Activated CD8-positive, alpha-beta memory T cell treated with anti-CD3 and anti-CD28 coated beads for 48 hours (primary cell): ENCODE measurements at regions not wholly inside any gene's neighbourhood (a gene's known extent, or its start where the extent isn't known, plus 50 kb on each side); places are given as distances from the start of the nearest gene placed in this dataset.
"Not testable (repeated sequence)": the region's sequence is repeated elsewhere in the genome, so short reads cannot be mapped to it uniquely, and the experiment has no call there.

ENCODE experiments used
- DNase-seq, 3 experiments: peaks; one replicate each; pipeline ENCODE4 v3.0.0-alpha.2; 2020; ENCODE audit warnings: low read depth in 2 of 3, low spot score in 2 of 3

DNA sequence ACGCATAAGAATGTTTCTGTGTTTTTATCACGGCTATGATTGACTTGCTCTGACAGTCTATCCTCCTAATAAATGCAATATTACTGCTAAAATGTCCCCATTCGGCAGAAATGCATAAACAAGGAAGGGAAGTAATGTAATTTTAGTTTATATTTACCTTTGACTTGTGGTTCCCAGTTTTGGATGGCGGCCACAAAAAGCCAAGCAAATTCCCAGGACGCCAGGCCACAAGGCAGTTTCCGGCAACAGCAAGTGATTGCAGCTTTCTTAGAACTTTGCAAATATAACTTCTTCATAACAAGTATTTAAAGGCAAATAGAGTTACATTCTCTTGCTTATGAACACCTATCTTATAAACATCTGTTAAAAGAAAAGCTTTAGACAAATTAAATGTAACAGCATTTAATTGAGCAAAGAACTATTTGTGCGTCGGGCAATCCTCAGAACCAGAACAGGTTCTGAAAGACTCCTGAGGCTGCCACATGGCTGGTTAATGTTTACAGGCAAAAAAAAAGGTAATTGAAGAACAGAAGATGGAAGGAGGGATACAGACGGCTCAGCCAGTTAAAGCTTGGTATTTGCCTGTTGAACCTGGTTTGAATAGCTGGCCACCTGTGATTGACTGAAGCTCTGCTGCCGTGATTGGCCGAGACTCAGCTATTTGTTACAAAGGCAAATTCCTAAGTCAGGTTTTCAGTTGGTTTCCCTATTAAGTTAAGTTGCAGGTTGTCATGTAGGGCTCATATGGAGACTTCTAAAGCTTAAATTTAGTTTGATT is 80.8 kb downstream of the C21orf91 start:
- DNase-seq = no peak

DNA sequence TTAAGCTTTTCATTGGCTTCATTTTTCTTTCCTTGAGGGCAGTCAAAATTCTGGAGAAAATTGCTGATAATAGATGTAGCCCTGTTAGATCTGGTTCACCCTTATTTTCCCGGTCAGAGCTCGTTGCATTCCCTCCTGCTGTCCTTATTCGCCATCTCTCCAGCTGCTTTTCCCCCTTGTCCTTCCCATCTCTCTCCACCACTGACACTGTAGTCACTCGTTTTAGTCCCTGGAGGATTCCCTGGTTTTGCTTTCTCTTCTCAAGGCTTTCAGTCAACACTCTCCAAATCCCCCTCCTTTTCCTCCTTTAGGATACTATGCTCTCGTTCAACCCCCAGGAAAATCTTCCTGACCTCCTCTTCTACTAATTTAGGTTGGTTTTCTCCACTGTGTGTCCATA is 83.1 kb downstream of the C21orf91 start:
- no peak for DNase-seq

DNA sequence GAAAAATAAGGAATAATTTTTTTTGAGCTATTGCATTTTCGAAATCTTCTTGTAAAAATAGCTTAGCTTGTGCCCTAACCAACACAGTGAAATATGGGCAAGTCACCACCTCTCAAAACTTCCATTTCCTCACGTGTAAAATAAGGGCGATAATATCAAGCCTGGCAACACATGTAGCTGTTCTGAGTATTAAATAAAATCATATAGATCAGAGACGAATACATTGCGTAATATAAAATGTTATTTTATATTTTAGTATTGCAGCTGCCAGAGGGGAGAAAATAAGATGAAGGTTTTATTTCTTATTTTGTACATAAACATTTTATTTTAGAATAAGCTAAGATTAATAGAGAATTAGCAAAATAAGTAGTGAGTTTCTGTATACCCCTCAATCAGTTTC is 85.9 kb downstream of the C21orf91 start:
- DNase-seq = no peak

DNA sequence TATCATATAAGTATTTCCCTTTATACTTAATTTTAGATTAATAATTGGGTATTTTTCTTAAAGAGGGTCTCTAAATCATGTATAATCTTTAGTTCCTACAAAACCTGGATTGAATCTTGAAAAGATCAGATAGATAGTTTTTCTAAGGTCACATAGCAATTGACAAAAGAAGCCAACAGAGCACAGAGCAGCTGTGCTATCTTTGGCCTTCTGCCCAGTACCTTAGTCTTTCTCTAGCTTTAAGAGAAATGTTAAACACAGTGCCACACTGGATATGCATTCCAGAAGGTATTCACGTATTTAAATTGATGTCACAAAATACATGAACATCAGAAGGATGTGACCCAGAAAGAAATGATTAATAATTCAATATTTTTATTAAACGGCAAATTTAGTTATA is 86.8 kb downstream of the C21orf91 start:
- no peak for DNase-seq

DNA sequence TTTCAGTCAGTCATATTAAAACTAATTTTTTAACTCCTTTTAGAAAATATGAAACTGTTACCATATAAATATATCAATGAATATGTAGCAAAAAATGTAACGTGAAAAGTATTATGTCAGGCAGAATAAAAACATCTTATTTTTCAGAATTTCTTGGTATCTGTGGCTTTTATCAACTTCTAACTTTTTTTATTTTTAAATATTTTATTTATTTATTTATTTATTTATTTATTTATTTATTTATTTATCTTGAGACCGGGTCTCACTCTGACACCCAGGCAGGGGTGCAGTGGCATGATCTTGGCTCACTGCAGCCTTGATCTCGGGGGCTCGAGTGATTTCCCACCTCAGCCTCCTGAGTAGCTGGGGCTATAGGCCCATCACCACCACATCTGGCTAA is 87.6 kb downstream of the C21orf91 start:
- no peak for DNase-seq

DNA sequence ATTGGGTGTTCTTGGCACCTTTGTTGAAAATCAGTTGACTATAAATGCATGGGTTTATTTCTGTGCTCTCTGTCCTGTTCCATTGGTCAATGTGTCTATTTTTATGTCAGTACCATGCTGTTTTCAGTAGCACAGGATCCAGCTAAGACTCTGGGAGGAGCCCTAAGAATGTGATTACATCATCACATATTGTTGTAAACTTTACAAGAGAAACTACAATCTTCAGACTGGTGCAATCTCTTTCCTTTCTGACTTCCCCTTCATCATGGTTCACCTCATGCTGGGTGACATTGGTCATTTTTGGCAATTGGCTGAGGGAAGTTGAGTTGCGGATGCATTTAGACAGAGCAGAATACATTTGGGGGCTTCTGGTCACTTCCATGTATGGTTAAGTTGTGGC is 88.4 kb downstream of the C21orf91 start:
- no peak for DNase-seq

DNA sequence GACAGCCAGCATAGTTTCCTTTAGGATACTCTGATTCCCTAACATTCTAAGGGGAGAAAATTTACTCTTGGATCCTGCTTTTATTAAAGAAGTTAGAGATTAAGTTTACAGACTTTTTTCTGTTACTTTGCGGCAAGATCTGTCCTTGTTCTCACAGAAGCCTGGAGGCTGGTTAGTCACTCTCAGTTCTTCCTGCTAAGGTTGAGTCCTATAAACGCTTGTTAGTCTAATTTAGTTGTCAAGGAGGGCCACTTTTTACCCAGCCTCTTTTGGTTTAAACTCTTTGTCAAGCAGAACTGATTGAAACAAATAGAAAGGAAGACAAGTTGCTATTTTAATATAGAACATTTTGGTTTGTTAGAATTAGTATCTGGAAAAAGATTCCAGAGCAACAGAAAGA is 89.7 kb downstream of the C21orf91 start:
- no peak for DNase-seq

DNA sequence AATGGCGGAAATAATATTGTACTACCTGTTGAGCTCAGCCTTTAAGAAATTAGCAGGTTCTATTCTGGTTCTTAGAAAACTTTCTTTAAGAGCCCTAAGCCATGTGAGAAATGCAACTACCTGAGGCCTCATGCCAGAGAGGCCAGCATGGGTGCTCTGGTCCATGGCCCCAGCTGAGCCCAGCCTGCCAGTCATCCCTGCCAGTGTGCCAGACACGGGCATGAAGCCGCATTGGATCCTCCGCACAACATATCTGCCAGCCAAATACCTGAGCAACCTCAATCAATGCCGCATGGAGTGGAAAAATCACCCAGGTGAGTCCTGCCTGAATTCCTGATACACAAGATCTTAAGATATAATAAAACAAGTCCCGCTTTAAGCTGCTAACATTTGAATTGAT is 91.8 kb downstream of the C21orf91 start:
- no peak for DNase-seq

DNA sequence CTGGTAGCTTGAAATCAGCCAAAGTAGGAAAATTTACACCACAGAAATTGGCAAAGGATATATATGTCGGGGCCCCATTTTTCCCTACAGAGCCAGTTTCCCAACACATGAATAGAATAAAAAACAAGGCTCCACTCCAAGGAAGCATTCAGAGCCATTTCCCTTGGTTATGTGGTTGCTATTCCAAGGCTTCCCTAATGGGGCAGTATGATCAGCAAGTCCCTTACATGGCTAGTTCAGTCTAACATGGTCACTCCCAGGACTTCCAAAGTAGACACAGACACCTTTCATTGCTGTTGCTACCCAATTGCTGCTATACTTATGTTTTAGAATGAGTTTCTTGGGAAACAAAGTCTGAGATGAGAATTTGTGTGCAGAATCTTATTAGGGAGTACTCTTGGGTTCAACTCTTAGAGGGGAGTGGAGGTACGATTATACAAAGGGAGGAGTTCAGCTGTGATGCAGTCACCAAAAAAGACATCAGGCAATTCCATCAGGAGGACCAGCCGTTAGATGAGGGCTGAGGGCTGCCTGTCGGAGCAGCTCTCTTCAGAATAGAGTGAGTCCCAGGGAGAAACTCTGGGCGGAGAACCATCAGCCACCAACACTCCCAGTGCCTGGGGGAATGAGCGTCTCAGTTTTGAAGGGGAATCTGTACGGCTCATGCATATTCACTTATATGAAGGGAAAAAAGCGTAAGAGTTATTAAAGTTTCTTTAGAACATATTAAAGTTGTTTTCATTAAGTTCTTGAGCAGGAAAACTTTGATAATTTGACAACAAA is 92.9 kb downstream of the C21orf91 start:
- DNase-seq = no peak

DNA sequence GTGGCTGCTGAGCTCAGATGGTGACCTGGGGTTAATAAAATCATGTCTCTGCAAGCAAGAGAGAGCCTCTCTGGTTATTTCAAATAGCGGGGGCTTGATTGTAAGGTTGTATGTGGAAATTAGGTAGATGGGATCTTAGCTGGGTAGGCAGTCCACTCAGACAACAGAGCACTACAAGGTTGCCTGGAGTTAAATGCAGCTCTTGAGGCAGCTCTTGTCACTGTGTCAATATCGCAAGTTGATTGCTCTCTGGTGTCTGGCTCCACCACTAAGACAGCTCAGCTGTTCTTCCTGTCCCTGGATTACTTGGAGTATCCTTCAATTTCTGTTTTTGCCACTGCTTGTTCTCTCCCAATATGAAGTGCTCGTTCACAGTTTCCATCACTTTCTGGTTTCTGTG is 93.8 kb downstream of the C21orf91 start:
- no peak for DNase-seq

DNA sequence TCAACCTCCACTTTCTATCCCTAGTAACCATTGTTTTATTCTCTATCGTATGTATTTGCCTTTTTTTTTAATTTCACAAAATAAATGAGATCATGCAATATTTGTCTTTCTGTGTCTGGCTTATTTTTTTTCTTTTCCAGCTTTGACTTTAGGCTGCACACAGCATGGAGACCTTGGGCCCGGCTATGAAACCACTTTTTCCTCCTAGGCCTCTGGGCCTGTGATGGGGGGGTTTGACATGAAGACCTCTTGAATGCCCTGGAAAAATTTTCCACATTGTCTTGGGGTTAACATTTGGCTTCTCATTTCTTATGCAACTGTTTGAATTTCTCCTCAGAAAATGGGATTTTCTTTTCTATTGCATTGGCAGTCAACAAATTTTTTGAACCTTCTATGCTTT is 100.2 kb upstream of the BTG3 start:
- no peak for DNase-seq

DNA sequence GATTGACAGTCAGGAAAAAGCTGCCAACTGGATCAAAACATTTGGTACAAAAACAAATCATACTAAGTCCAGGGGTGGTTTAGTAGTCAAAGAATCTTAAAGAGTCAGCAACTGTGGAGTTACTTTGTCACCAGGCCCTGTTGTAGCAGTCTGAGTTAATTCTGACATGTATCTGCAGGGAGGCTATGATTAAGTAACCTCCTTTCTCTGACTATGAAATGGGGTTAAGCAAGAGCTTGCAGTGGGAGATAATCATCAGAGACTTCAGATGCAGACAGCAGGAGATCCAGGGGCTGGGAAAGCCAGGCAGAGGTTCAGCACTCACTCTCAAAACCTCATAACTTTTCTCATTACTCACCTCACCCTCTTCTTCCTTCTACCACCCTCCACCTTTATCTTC is 99.2 kb upstream of the BTG3 start:
- DNase-seq = no peak

DNA sequence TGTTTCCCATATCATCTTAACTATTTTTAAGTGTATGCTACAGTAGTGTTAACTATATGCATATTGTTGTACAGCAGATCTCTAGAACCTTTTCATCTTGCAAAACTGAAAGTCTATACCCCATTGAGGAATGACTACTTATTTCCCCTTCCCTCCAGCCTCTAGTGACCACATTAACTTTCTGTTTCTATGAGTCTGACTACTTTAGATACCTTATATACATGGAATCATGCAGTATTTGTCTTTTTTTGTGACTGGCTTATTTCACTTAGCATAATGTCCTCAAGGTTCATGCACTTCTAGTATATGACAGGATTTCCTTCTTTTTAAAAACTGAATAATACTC is 96.5 kb upstream of the BTG3 start:
- no peak for DNase-seq

DNA sequence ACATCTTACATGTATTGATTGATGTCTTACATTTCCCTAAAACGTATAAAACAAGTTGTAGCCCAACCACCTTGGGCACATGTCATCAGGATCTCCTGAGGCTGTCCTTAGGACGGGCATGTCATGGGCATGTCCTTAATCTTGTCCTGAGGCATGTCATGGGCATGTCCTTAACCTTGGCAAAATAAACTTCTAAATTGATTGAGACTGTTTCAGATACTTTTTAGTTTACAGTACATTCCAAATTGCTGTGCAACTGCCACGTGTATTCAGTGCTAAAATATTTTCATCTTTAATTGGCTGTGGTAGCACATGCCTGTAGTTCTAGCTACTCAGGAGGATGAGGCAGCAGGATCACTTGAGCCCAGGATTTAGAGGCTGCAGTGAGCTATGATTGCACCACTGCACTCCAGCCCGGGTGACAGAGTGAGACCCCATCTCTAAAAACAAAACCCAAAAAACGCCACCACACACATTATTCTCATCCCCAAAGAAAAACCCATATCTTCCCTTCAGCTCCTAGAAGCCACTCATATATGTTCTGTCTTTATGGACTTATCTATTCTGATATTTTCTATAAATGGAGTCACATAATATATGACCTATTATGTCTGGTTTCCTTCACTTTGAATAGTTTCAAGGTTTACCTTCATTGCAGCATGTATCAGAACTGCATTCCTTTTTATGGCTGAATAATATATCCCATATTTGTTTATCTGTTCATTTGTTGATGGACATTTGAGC is 96.0 kb upstream of the BTG3 start:
- no peak for DNase-seq

DNA sequence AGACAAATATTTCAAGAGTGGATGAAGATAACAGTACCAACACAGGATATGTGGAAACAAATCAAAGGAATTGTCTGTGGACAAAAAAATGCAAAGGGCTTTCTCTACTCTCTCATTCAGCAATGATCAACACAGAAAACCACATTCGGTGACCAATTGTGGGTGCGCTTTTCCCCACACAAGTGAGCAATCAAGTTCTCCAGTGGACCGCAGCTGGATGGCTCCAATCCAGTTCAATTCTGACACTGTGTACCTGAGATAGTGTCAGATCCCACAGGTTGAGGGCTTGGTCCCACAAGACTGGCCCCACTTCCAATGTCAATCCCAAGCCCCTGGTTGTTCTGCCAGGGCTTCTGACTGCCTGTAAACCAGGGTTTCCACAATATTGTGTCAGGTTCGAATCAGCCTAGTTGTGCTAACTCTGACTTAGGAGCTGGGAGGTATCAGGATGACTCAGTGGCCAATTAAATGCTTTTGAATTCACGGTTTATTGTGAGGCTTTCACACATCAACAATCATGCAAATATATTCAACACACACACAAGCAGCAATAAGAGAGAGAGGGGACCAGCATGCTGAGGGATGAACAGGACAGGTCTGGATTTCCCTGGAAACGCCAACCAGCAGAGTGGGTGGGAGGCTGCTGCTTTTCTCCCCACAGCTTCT is 87.0 kb upstream of the BTG3 start:
- DNase-seq = no peak

DNA sequence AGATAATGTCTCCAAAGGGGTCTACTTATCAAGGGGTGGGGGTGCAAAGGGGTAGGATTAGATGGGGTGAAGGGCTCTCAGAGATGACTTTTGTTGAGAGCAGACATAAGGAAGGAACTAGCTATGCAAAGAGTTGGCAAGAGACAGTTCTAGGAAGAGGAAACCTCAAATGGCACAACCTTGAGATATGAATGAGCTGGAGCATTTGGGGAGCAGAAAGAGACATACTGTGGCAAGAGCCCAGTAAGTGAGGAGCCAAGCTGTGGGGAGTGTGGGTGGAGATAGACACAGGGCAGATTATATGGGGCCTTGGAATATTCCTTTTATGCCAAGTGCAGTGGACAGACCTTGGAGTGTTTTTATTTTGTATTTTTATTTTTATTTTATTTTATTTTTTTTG is 84.8 kb upstream of the BTG3 start:
- no peak for DNase-seq

DNA sequence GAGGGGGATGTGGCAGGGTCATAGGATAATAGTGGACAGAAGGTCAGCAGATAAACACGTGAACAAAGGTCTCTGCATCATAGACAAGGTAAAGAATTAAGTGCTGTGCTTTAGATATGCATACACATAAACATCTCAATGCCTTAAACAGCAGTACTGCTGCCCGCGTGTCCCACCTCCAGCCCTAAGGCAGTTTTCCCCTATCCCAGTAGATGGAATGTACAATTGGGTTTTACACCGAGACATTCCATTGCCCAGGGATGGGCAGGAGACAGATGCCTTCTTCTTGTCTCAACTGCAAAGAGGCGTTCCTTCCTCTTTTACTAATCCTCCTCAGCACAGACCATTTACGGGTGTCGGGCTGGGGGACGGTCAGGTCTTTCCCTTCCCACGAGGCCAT is 81.7 kb upstream of the BTG3 start:
- not testable (repeated sequence) for DNase-seq

DNA sequence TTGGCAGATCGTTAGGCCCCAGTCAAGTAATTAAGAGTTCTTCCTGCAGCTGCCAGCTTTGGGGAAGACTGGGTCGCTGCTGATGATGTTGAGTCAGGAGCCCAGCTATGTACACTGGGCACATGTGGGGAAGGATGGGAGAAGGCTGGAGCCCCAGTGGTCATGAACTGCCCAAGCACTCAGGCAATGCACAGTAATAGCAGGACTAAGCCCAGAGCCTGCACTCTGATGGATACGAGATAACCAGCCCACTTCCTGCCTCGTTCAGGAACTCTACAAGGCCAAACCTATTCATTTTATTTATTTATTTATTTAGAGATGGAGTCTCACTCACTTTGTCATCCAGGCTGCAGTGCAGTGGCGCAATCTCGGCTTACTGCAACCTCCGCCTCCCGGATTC is 81.1 kb upstream of the BTG3 start:
- no peak for DNase-seq

DNA sequence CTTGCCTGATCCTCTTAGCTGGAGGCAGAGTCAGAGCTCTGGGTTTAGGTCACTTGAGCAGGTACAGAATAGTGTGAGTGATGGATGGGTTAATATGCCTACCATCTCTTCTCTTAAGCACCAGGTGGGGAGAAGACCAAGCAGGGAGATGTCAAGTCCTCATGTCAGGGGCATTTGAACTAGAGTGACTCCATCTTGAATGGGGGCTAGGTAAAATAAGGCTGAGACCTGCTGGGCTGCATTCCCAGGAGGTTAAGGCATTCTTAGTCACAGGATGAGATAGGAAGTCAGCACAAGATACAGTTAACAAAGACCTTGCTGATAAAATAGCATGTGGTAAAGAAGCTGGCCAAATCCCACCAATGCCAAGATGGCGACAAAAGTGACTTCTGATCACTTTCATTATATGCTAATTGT is 77.4 kb upstream of the BTG3 start:
- DNase-seq = no peak

DNA sequence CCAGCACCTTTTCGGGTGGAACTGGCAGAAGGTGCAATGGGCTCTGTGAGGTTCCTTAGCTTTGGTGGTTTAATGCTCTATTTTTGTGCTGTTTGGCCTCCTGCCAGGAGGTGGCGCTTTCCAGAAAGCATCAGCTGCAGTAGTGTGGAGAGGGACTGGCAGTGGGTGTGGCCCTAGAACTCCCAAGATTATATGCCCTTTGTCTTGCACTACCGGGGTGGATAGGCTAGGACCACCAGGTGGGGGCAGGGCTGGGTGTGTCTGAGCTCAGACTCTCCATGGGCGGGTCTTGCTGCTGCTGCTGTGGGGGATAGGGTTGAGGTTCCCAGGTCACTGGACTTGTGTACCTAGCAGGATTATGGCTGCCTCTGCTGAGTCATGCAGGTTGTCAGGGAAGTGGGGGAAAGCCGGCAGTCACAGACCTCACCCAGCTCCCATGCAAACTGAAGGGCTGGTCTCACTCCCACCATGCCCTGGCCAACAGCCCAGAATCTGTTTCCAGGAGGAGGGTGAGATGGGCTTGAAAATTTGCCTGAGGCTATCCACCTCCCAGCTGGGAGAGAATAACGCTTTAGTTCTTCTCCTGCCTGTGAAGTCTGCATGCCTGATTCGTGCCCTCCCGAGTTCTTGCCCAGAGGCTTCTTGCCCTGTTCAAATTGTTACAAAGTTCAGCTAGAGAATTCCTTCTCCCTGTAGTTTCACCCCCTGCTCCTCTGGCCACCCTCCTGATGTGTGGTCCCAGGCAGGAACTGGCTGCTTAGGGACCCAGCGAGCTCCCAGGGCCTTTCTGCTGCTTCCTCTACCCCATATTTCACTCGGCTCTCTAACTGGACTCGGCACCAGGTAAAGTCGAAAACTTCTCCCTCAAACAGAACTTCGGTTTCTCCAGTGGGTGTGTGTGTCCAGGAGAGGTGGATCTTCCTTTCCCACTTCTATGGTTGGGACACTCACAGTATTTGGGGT is 76.5 kb upstream of the BTG3 start:
- DNase-seq = peak in 2 of 3 experiments; percentile 12 to 15
